A549 (cell line): ENCODE measurements at regions not wholly inside any gene's neighbourhood (a gene's known extent, or its start where the extent isn't known, plus 50 kb on each side); places are given as distances from the start of the nearest gene placed in this dataset.

Source experiments
- ATAC-seq, 2 experiments: fragments of 200-7000 bp in 1 of 2; fragments of >200 bp in 1 of 2; cut with Nextera tagmentation in 1 of 2; cut with Tn5 transposase in 1 of 2; 3 replicates each; pipeline versions ENCODE4 v1.8.0 to v1.9.1; 2018 to 2020; ENCODE audit warnings: mild to moderate bottlenecking in 1 of 2, moderate library complexity in 1 of 2
- CTCF ChIA-PET: fragments of 300-600 bp; sonication (Branson Sonifier 250); formaldehyde crosslinking; extraction: SDS; loops from one replicate; lab custom pipeline; 2021; ENCODE audit warnings: antibody characterized with exemption, inconsistent platforms; lab: Yijun Ruan, JAX
- POLR2A ChIA-PET: fragments of 350-600 bp; formaldehyde crosslinking; extraction: SDS; loops from one replicate; lab custom pipeline; 2021; ENCODE audit warnings: antibody characterized with exemption, inconsistent platforms; lab: Yijun Ruan, JAX
- DNase-seq, 2 experiments: peaks; one replicate each; pipeline versions ENCODE4 v3.0.0 to v3.0.0-alpha.2; 2011 to 2016; ENCODE audit warnings: low read depth in 1 of 2, low spot score in 1 of 2
- FAIRE-seq: peaks from 2 replicates; lab custom pipeline; 2011; peaks lifted over from hg19 to GRCh38; lab: Jason Lieb, UNC
- H3K27ac ChIP-seq, 2 experiments: fragments of >200 bp; sonication (Bioruptor Twin); formaldehyde crosslinking; 3 replicates each; pipeline ENCODE4 v1.5.1; 2016 to 2017
- H3K4me1 ChIP-seq: fragments of >200 bp; sonication (Bioruptor Twin); formaldehyde crosslinking; 3 replicates; pipeline ENCODE4 v1.6.1; 2016
- H3K4me2 ChIP-seq: fragments of >200 bp; sonication (Bioruptor Twin); formaldehyde crosslinking; 3 replicates; pipeline ENCODE4 v1.6.1; 2016
- H3K4me3 ChIP-seq: fragments of >200 bp; sonication (Bioruptor Twin); formaldehyde crosslinking; 3 replicates; pipeline ENCODE4 v1.5.1; 2016
- H3K9me3 ChIP-seq: fragments of >200 bp; sonication (Bioruptor Twin); formaldehyde crosslinking; 3 replicates; pipeline ENCODE4 v1.6.1; 2016
- CBX8 ChIP-seq: fragments of 200-600 bp; sonication (generic); IDR thresholded peaks from 2 replicates; pipeline ENCODE4 v1.6.1; 2016
- CHD2 ChIP-seq: fragments of 150-350 bp; IDR thresholded peaks from 2 replicates; pipeline ENCODE4 v1.6.1; 2014; ENCODE audit warnings: low read length; ENCODE audit not compliant: partially characterized antibody
- CTCF ChIP-seq: fragments of >200 bp; sonication (Bioruptor Twin); formaldehyde crosslinking; IDR thresholded peaks from 3 replicates; pipeline ENCODE4 v1.5.1; 2016
- E2F6 ChIP-seq: IDR thresholded peaks from 2 replicates; pipeline ENCODE4 v1.6.1; 2012; ENCODE audit warnings: low read depth, borderline replicate concordance
- ELK1 ChIP-seq: fragments of 150-350 bp; IDR thresholded peaks from 2 replicates; pipeline ENCODE4 v1.6.1; 2014; ENCODE audit warnings: low read depth, mild to moderate bottlenecking, low read length
- ESRRA ChIP-seq: fragments of 150-350 bp; IDR thresholded peaks from 2 replicates; pipeline ENCODE4 v1.6.1; 2014; ENCODE audit warnings: mild to moderate bottlenecking, low read length, borderline replicate concordance
- FOSL2 ChIP-seq, 2 experiments: fragments of 450-650 bp in 1 of 2; fragments of >200 bp in 1 of 2; sonication (Bioruptor Twin) in 1 of 2; formaldehyde crosslinking; IDR thresholded peaks; 2 replicates each; pipeline versions ENCODE4 v1.5.0 to v1.6.1; 2016 to 2020; ENCODE audit warnings: mild to moderate bottlenecking in 1 of 2, moderate library complexity in 1 of 2
- FOXS1 ChIP-seq: fragments of 250-450 bp; sonication (Bioruptor Pico); IDR thresholded peaks from 2 replicates; pipeline ENCODE4 v1.5.0; 2020; ENCODE audit warnings: mild to moderate bottlenecking, moderate library complexity
- JUN ChIP-seq, 2 experiments: fragments of >200 bp; sonication (Bioruptor Twin); formaldehyde crosslinking; IDR thresholded peaks; 2 replicates in 1 of 2; 3 replicates in 1 of 2; pipeline ENCODE4 v1.6.1; 2016 to 2017
- NR3C1 ChIP-seq: fragments of >200 bp; sonication (Bioruptor Twin); formaldehyde crosslinking; IDR thresholded peaks from 3 replicates; pipeline ENCODE4 v1.6.1; 2017
- PBX3 ChIP-seq: IDR thresholded peaks from 2 replicates; pipeline ENCODE4 v1.6.1; 2012
- PHF8 ChIP-seq: fragments of 200-600 bp; sonication (generic); IDR thresholded peaks from 2 replicates; pipeline ENCODE4 v1.6.1; 2016; ENCODE audit warnings: low read depth, mild to moderate bottlenecking, antibody characterized with exemption, moderate library complexity, borderline replicate concordance
- RARB ChIP-seq: fragments of 250-450 bp; sonication (Bioruptor Pico); IDR thresholded peaks from 2 replicates; pipeline ENCODE4 v1.8.0; 2021; ENCODE audit warnings: mild to moderate bottlenecking, moderate library complexity
- TFCP2L1 ChIP-seq: fragments of 250-450 bp; sonication (Bioruptor Pico); IDR thresholded peaks from 2 replicates; pipeline ENCODE4 v1.5.0; 2021; ENCODE audit warnings: mild to moderate bottlenecking
- USF2 ChIP-seq: fragments of 450-650 bp; IDR thresholded peaks from 2 replicates; pipeline ENCODE4 v1.6.1; 2014; ENCODE audit warnings: antibody characterized with exemption
- ZC3H11A ChIP-seq: fragments of 450-650 bp; IDR thresholded peaks from 2 replicates; pipeline ENCODE4 v1.6.1; 2014; ENCODE audit warnings: antibody characterized with exemption, mild to moderate bottlenecking
- ZFP36 ChIP-seq: fragments of 450-650 bp; IDR thresholded peaks from 2 replicates; pipeline ENCODE4 v1.6.1; 2014; ENCODE audit warnings: borderline replicate concordance; ENCODE audit not compliant: partially characterized antibody
- ZNF302 ChIP-seq: fragments of 250-450 bp; sonication (Bioruptor Pico); IDR thresholded peaks from 2 replicates; pipeline ENCODE4 v1.9.0; 2021; ENCODE audit warnings: inconsistent platforms, mild to moderate bottlenecking, moderate library complexity
- ZSCAN20 ChIP-seq: fragments of 250-450 bp; sonication (Bioruptor Pico); IDR thresholded peaks from 2 replicates; pipeline ENCODE4 v1.8.0; 2022; ENCODE audit warnings: mild to moderate bottlenecking, moderate library complexity
- WGBS: methylation state at CpG from one replicate; pipeline ENCODE4 v1.1.6; 2017; ENCODE audit errors: missing lambda C conversion rate; 5-methylcytosine and 5-hydroxymethylcytosine counted together

GRCh38 chr2:198720266-198720665, 737.5 kb downstream of the SATB2 start:
- DNase-seq (no peak), FAIRE-seq (no peak), ATAC-seq (no peak)
- ChIA-PET POLR2A (no interaction called here), CTCF (interaction anchor here (0.6 to 0.7 kb wide), 2 partner anchors 15 to 865 kb away, joined by 3 to 4 read pairs; no protein-coding TSS in a partner anchor)
- no peak overlapping the region for H3K4me3 ChIP-seq
- H3K9me3 ChIP-seq: no peaks in the 10 kb centered on the region
- 5% methylated on average over 3 of the region's 3 CpGs for WGBS
- TF ChIP-seq PHF8: no peak
- TF ChIP-seq CTCF: no peak
- TF ChIP-seq FOXS1 (CRISPR knock-in tag): no peak
- no peak for TF ChIP-seq USF2
- TF ChIP-seq ESRRA: no peak
- TF ChIP-seq ZNF302 (CRISPR knock-in tag): no peak
- no peak for TF ChIP-seq CBX8
- no peak for TF ChIP-seq FOSL2 (IDR thresholded peaks at IDR 0.05)
- TF ChIP-seq FOSL2 (CRISPR knock-in tag; IDR thresholded peaks at IDR 0.05): no peak
- no peak for TF ChIP-seq RARB (CRISPR knock-in tag)
- no peak for TF ChIP-seq ZSCAN20 (CRISPR knock-in tag)
- H3K4me1 ChIP-seq: no peaks in the 10 kb centered on the region
- no peak overlapping the region for H3K27ac ChIP-seq
- H3K4me2 ChIP-seq: no peak overlapping the region

GRCh38 chr2:198717451-198717850, 740.3 kb downstream of the SATB2 start:
- ATAC-seq: peak in 1 of 2 experiments; percentile 48; a peak in 1 of 6 replicates
- no peaks in the 10 kb centered on the region for H3K4me1 ChIP-seq
- no peak overlapping the region for H3K27ac ChIP-seq
- ChIA-PET POLR2A (no interaction called here), CTCF (no interaction called here)
- H3K4me3 ChIP-seq: no peak overlapping the region
- no peak overlapping the region for H3K4me2 ChIP-seq
- DNase-seq: no peak
- TF ChIP-seq CBX8 (no peak), TFCP2L1 (CRISPR knock-in tag) (no peak), ZFP36 (no peak), JUN (IDR thresholded peaks at IDR 0.05) (no peak), ZC3H11A (no peak), E2F6 (no peak), USF2 (no peak)
- no peaks in the 10 kb centered on the region for H3K9me3 ChIP-seq
- WGBS: 6% methylated on average over 2 of the region's 2 CpGs
- no peak for FAIRE-seq

- no peak overlapping the region for H3K4me3 ChIP-seq
- FAIRE-seq: no peak
- ChIA-PET POLR2A (no interaction called here), CTCF (no interaction called here)
- H3K4me2 ChIP-seq: no peak overlapping the region
- no peaks in the 10 kb centered on the region for H3K4me1 ChIP-seq
- ATAC-seq: no peak
- no peak overlapping the region for H3K27ac ChIP-seq
- no peak for DNase-seq
- 8% methylated on average over 3 of the region's 3 CpGs for WGBS
- TF ChIP-seq ELK1 (no peak), NR3C1 (no peak), CHD2 (no peak), ZSCAN20 (CRISPR knock-in tag) (no peak), ZFP36 (no peak), PBX3 (no peak)
- TF ChIP-seq, all 56 proteins: peak for 0
- H3K9me3 ChIP-seq: no peaks in the 10 kb centered on the region
These were observed 742.4 kb downstream of the SATB2 start for GRCh38 chr2:198715302-198715835.
